ENCODE measurements at regions not wholly inside any gene's neighbourhood (a gene's known extent, or its start where the extent isn't known, plus 50 kb on each side); places are given as distances from the start of the nearest gene placed in this dataset.

- no peaks in the 10 kb centered on the region for H3K4me1 Mint-ChIP-seq (ENCODE audit: unreplicated experiment)
- H3K27ac Mint-ChIP-seq (ENCODE audit: unreplicated experiment): no peak overlapping the region
- no peaks in the 10 kb centered on the region for H3K36me3 Mint-ChIP-seq (ENCODE audit: low read depth, unreplicated experiment)
- H3K9me3 Mint-ChIP-seq (ENCODE audit: unreplicated experiment): no peaks in the 10 kb centered on the region
- H3K4me3 Mint-ChIP-seq (ENCODE audit: unreplicated experiment): no peak overlapping the region
- TF ChIP-seq CTCF (IDR thresholded peaks at IDR 0.05; ENCODE audit: unreplicated experiment): no peak
- no peaks in the 10 kb centered on the region for H3K27me3 Mint-ChIP-seq (ENCODE audit: unreplicated experiment)
- no peak for DNase-seq (ENCODE audit: low spot score)
These were observed 213.2 kb upstream of the UGT8 start for GRCh38 chr4:114385195-114385985.

- DNase-seq (ENCODE audit: low spot score): peak; percentile 35
- H3K27me3 Mint-ChIP-seq (ENCODE audit: unreplicated experiment): peaks cover 2% of the 10 kb centered on the region
- H3K9me3 Mint-ChIP-seq (ENCODE audit: unreplicated experiment): no peaks in the 10 kb centered on the region
- no peaks in the 10 kb centered on the region for H3K36me3 Mint-ChIP-seq (ENCODE audit: low read depth, unreplicated experiment)
- H3K27ac Mint-ChIP-seq (ENCODE audit: unreplicated experiment): no peak overlapping the region
- H3K4me3 Mint-ChIP-seq (ENCODE audit: unreplicated experiment): no peak overlapping the region
- peak; percentile 79 for TF ChIP-seq CTCF (IDR thresholded peaks at IDR 0.05; ENCODE audit: unreplicated experiment)
- no peaks in the 10 kb centered on the region for H3K4me1 Mint-ChIP-seq (ENCODE audit: unreplicated experiment)
These were observed 211.9 kb upstream of the UGT8 start for GRCh38 chr4:114386637-114387233.

GRCh38 chr4:114389070-114389685 is 209.4 kb upstream of the UGT8 start:
- Mint-ChIP-seq H3K27ac (ENCODE audit: unreplicated experiment) (no peak overlapping the region), H3K27me3 (ENCODE audit: unreplicated experiment) (peaks cover 2% of the 10 kb centered on the region), H3K4me1 (ENCODE audit: unreplicated experiment) (no peaks in the 10 kb centered on the region), H3K4me3 (ENCODE audit: unreplicated experiment) (no peak overlapping the region), H3K36me3 (ENCODE audit: low read depth, unreplicated experiment) (no peaks in the 10 kb centered on the region), H3K9me3 (ENCODE audit: unreplicated experiment) (no peaks in the 10 kb centered on the region)
- DNase-seq (ENCODE audit: low spot score): no peak
- TF ChIP-seq CTCF (IDR thresholded peaks at IDR 0.05; ENCODE audit: unreplicated experiment): no peak

- Mint-ChIP-seq H3K4me1 (ENCODE audit: unreplicated experiment) (no peaks in the 10 kb centered on the region), H3K27ac (ENCODE audit: unreplicated experiment) (no peak overlapping the region), H3K4me3 (ENCODE audit: unreplicated experiment) (no peak overlapping the region), H3K27me3 (ENCODE audit: unreplicated experiment) (peaks cover 2% of the 10 kb centered on the region), H3K36me3 (ENCODE audit: low read depth, unreplicated experiment) (no peaks in the 10 kb centered on the region), H3K9me3 (ENCODE audit: unreplicated experiment) (no peaks in the 10 kb centered on the region)
- DNase-seq (ENCODE audit: low spot score): no peak
- no peak for TF ChIP-seq CTCF (IDR thresholded peaks at IDR 0.05; ENCODE audit: unreplicated experiment)
These were observed 205.1 kb upstream of the UGT8 start for GRCh38 chr4:114393295-114394038.
